ENCODE measurements at regions not wholly inside any gene's neighbourhood (a gene's known extent, or its start where the extent isn't known, plus 50 kb on each side); places are given as distances from the start of the nearest gene placed in this dataset.

GRCh38 chr11:80320765-80321164 lies 879.9 kb upstream of the TENM4 start:
- TF ChIP-seq PATZ1 (CRISPR knock-in tag; IDR thresholded peaks at IDR 0.05; ENCODE audit: borderline replicate concordance) (no peak), OSR1 (CRISPR knock-in tag; IDR thresholded peaks at IDR 0.05) (no peak), ZFP3 (CRISPR knock-in tag; IDR thresholded peaks at IDR 0.05) (no peak), ARNTL (CRISPR knock-in tag; IDR thresholded peaks at IDR 0.05; ENCODE audit: borderline replicate concordance, low read depth) (no peak), ZNF70 (CRISPR knock-in tag; IDR thresholded peaks at IDR 0.05) (no peak), SNAI2 (CRISPR knock-in tag; IDR thresholded peaks at IDR 0.05) (no peak), RARB (CRISPR knock-in tag; IDR thresholded peaks at IDR 0.05) (no peak), ZNF8 (CRISPR knock-in tag; IDR thresholded peaks at IDR 0.05) (no peak), BACH2 (CRISPR knock-in tag; IDR thresholded peaks at IDR 0.05; ENCODE audit: borderline replicate concordance) (no peak), PPARA (CRISPR knock-in tag; IDR thresholded peaks at IDR 0.05; ENCODE audit: borderline replicate concordance) (no peak), ZFP30 (CRISPR knock-in tag; IDR thresholded peaks at IDR 0.05) (no peak), GLIS3 (CRISPR knock-in tag; IDR thresholded peaks at IDR 0.05) (no peak), ESRRG (CRISPR knock-in tag; IDR thresholded peaks at IDR 0.05) (no peak), CSRNP3 (CRISPR knock-in tag; IDR thresholded peaks at IDR 0.05) (no peak)

Data from SK-N-SH treated with all-trans-retinoic acid at 6 μM for 48 hours (cell line).